ENCODE measurements at regions not wholly inside any gene's neighbourhood (a gene's known extent, or its start where the extent isn't known, plus 50 kb on each side); places are given as distances from the start of the nearest gene placed in this dataset.
A peak's percentile ranks its signal among the peaks of the same experiment; 100 is the strongest.

DNA sequence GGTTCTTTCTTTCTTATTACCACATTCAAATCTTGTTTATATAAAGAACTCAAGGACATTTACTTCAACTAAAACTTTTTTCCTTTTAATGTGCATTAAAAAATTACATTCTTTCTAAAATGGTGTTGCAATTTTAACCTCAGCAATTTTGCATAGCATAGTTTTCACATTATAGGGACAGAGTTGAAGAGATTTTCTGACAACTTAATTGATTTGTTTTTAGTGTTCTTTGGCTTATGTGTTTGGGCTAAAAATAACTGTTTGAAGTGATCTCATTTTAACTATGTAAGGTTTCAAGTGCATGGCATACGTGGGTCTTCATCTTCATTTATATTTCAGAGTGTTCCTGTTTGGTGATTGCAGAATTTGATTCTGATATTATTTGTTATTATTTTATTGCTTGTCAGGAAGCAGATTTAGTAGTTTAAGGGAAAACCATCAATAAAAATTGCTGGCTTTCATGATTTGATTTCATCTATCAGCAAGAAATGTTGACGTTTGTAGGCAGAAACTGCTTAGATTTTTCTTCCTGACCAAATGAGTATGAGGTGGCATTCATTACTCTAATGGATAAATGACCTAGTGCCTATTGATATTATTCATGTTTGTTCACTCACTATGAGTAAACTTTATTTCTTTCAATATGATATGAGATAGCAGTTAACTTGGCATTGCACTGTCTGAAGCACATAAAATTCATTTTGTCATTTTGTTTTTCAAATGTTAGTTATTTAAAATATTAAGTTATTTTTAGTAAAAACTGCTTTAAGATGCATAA is 398.4 kb downstream of the NUP35 start:
- Mint-ChIP-seq H3K4me1 (peaks cover 20% of the 10 kb centered on the region), H3K27ac (peak overlapping the region in 2 of 3 experiments; percentile 11 to 52), H3K27me3 (ENCODE audit: low read depth) (no peaks in the 10 kb centered on the region), H3K9me3 (no peaks in the 10 kb centered on the region), H3K4me3 (no peak overlapping the region), H3K36me3 (ENCODE audit: low read depth) (no peaks in the 10 kb centered on the region)
- TF ChIP-seq, protein P1, sequence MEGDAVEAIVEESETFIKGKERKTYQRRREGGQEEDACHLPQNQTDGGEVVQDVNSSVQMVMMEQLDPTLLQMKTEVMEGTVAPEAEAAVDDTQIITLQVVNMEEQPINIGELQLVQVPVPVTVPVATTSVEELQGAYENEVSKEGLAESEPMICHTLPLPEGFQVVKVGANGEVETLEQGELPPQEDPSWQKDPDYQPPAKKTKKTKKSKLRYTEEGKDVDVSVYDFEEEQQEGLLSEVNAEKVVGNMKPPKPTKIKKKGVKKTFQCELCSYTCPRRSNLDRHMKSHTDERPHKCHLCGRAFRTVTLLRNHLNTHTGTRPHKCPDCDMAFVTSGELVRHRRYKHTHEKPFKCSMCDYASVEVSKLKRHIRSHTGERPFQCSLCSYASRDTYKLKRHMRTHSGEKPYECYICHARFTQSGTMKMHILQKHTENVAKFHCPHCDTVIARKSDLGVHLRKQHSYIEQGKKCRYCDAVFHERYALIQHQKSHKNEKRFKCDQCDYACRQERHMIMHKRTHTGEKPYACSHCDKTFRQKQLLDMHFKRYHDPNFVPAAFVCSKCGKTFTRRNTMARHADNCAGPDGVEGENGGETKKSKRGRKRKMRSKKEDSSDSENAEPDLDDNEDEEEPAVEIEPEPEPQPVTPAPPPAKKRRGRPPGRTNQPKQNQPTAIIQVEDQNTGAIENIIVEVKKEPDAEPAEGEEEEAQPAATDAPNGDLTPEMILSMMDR (IDR thresholded peaks at IDR 0.05; ENCODE audit: unreplicated experiment in 3 of 3) = no peak

DNA sequence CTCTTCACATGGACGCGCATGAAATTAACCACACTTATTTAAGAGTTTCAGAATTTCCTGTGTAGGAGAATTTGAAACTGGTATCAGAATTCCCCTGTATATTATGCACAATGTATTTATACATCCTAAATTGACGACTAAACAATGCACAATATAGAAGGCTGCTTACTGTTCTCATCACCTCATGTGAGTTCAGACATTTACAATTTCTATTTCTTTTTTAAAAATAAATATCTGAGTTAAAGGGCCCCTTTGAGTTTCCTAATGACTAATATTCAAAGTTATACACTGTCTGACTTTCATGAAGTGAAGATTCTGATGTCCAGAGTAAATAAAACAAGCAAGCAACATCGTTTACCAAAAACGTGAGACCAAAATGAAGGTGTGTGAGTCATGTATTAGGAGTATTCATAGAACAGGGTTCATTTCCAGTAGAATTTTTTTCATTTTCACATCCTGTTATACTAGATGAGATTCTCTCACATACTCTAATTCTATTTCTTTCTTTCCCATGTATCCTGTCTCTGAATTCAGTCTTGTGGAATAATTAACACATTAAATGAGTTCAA is 406.2 kb downstream of the NUP35 start:
- Mint-ChIP-seq H3K36me3 (ENCODE audit: low read depth) (no peaks in the 10 kb centered on the region), H3K9me3 (no peaks in the 10 kb centered on the region), H3K27ac (no peak overlapping the region), H3K4me1 (no peaks in the 10 kb centered on the region), H3K4me3 (no peak overlapping the region), H3K27me3 (ENCODE audit: low read depth) (no peaks in the 10 kb centered on the region)
- TF ChIP-seq, protein P1 (IDR thresholded peaks at IDR 0.05; ENCODE audit: unreplicated experiment in 3 of 3) = no peak

DNA sequence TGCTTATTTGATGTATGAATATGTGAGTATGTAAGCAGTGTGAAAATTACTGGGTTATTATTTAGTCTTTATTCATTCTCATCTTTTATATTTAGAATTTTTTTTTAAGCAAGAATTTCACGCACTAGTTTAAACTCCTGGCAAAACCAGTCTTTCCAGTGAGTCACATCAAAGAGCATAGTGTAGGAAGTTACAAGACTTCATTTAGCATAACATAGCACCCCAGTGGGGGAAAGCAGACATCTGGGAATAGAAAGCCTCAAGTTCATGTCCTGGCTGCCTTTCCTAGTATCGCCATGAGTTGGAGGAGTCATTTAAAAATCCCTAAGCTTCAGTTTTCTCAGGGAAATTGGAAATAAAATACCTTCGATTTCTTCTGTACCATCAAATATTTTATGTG is 408.3 kb downstream of the NUP35 start:
- H3K36me3 Mint-ChIP-seq (ENCODE audit: low read depth) = no peaks in the 10 kb centered on the region
- no peak overlapping the region for H3K4me3 Mint-ChIP-seq
- H3K9me3 Mint-ChIP-seq = no peaks in the 10 kb centered on the region
- TF ChIP-seq, protein P1 (IDR thresholded peaks at IDR 0.05; ENCODE audit: unreplicated experiment in 3 of 3) = no peak
- H3K27me3 Mint-ChIP-seq (ENCODE audit: low read depth) = no peaks in the 10 kb centered on the region
- no peaks in the 10 kb centered on the region for H3K4me1 Mint-ChIP-seq
- H3K27ac Mint-ChIP-seq = no peak overlapping the region

DNA sequence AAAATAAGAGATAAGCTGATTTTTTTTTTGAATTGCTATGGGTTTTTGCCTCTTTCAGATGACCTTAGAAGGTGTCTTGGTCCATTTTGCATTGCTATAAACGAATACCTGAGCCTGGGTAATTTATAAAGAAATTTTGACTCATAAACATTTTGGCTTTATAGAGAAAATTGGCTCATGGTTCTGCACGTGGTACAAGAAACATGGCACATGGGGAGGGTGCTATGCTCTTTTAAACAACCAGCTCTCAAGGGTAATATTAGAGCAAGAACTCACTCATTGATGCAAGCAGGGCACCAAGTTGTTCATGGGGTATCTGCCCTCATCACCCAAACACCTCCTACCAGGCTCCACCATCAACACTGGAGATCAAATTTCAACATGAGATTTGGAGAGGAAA is 408.8 kb downstream of the NUP35 start:
- TF ChIP-seq, protein P1 (IDR thresholded peaks at IDR 0.05; ENCODE audit: unreplicated experiment in 3 of 3) = no peak
- H3K27me3 Mint-ChIP-seq (ENCODE audit: low read depth) = no peaks in the 10 kb centered on the region
- H3K36me3 Mint-ChIP-seq (ENCODE audit: low read depth) = no peaks in the 10 kb centered on the region
- H3K9me3 Mint-ChIP-seq = no peaks in the 10 kb centered on the region
- no peak overlapping the region for H3K27ac Mint-ChIP-seq
- no peak overlapping the region for H3K4me3 Mint-ChIP-seq
- H3K4me1 Mint-ChIP-seq = no peaks in the 10 kb centered on the region

DNA sequence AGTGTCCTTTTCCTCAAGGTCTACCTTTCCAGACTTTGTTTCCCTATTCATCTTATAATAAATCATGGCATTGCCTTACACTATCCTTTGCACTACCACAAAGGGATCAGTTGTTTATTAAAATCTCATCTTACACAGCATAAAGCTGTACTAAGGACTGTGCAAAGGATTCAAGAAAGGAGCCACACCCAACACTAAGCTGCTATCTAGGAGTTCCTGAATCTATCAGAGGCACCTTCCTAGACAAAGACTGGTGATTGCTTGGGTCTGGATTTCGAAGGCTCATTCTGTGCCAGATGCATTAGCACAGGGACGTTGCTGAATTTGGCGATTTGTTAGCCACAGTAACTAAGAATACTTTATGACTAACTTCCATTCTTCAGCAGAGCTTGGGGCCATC is 412.0 kb downstream of the NUP35 start:
- Mint-ChIP-seq H3K4me1 (no peaks in the 10 kb centered on the region), H3K27me3 (ENCODE audit: low read depth) (no peaks in the 10 kb centered on the region), H3K27ac (no peak overlapping the region), H3K9me3 (no peaks in the 10 kb centered on the region), H3K36me3 (ENCODE audit: low read depth) (no peaks in the 10 kb centered on the region), H3K4me3 (no peak overlapping the region)
- TF ChIP-seq, protein P1 (IDR thresholded peaks at IDR 0.05; ENCODE audit: unreplicated experiment in 3 of 3) = no peak

DNA sequence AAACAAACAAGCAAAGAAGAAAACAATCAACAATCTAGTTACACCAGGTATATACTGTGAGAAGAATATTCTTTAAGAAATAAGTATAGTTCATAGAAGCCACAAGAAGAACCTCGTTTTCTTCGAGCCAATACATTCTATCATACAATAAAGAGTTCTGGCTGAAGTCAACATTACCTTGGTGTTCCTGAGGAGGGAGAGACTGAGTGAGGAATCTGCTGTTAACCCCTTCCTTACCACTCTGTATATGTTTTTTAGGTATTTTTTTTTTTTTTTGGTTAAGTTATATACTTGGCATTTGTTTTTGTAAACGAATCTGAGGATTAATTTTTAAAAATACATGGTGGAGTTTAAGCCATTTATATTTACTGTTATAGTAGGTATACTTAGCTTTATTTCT is 412.5 kb downstream of the NUP35 start:
- Mint-ChIP-seq H3K36me3 (ENCODE audit: low read depth) (no peaks in the 10 kb centered on the region), H3K27me3 (ENCODE audit: low read depth) (no peaks in the 10 kb centered on the region), H3K4me1 (no peaks in the 10 kb centered on the region), H3K27ac (no peak overlapping the region), H3K9me3 (no peaks in the 10 kb centered on the region), H3K4me3 (no peak overlapping the region)
- TF ChIP-seq, protein P1 (IDR thresholded peaks at IDR 0.05; ENCODE audit: unreplicated experiment in 3 of 3) = no peak

Measured in nephron (organoid).